H1 (cell line): ENCODE measurements at regions not wholly inside any gene's neighbourhood (a gene's known extent, or its start where the extent isn't known, plus 50 kb on each side); places are given as distances from the start of the nearest gene placed in this dataset.

ENCODE experiments used
- CTCF ChIA-PET: fragments of 300-600 bp; sonication (Branson Sonifier 250); formaldehyde crosslinking; loops from one replicate; lab custom pipeline; 2021; ENCODE audit not compliant: partially characterized antibody; lab: Charles Lee
- POLR2A ChIA-PET: fragments of 300-600 bp; sonication (Branson Sonifier 250); formaldehyde crosslinking; loops from one replicate; lab custom pipeline; 2021; ENCODE audit warnings: inconsistent platforms; ENCODE audit not compliant: partially characterized antibody; lab: Charles Lee
- DNase-seq, 2 experiments: peaks; one replicate each; pipeline versions ENCODE4 v3.0.0 to v3.0.0-alpha.2; 2010 to 2022; ENCODE audit warnings: low spot score in 2 of 2, low read depth in 1 of 2, mixed read lengths in 1 of 2
- FAIRE-seq: peaks from 2 replicates; lab custom pipeline; 2011; peaks lifted over from hg19 to GRCh38; lab: Jason Lieb, UNC
- H2AFZ ChIP-seq: 2 replicates; pipeline ENCODE4 v1.8.1; 2012; ENCODE audit warnings: low read length, inconsistent platforms
- H2AK5ac ChIP-seq: 2 replicates; pipeline ENCODE4 v1.6.1; 2013; ENCODE audit warnings: low read depth, low read length
- H2BK120ac ChIP-seq: replicated peaks from 2 replicates; pipeline ENCODE3; 2013; ENCODE audit warnings: low read depth, low read length, inconsistent platforms
- H2BK12ac ChIP-seq: 2 replicates; pipeline ENCODE4 v1.6.1; 2013; ENCODE audit warnings: low read depth, low read length
- H2BK15ac ChIP-seq: 2 replicates; pipeline ENCODE4 v1.6.1; 2013; ENCODE audit warnings: low read length
- H2BK20ac ChIP-seq: 2 replicates; pipeline ENCODE4 v1.6.1; 2013; ENCODE audit warnings: low read length
- H2BK5ac ChIP-seq: 2 replicates; pipeline ENCODE4 v1.6.1; 2013; ENCODE audit warnings: low read depth, low read length
- H3K14ac ChIP-seq: 2 replicates; pipeline ENCODE4 v1.6.1; 2013; ENCODE audit warnings: inconsistent platforms; ENCODE audit not compliant: insufficient read length
- H3K18ac ChIP-seq: 2 replicates; pipeline ENCODE4 v1.6.1; 2013; ENCODE audit warnings: low read length; ENCODE audit errors: extremely low read depth
- H3K23ac ChIP-seq: 2 replicates; pipeline ENCODE4 v1.6.1; 2013; ENCODE audit warnings: inconsistent platforms; ENCODE audit not compliant: insufficient read length
- H3K23me2 ChIP-seq: 2 replicates; pipeline ENCODE4 v1.6.1; 2013; ENCODE audit warnings: low read depth, low read length
- H3K27ac ChIP-seq: 2 replicates; pipeline ENCODE4 v1.6.1; 2011; ENCODE audit warnings: low read depth, low read length, inconsistent platforms
- H3K27me3 ChIP-seq, 4 experiments: replicated peaks in 1 of 4; 1 replicate in 1 of 4; 2 replicates in 3 of 4; pipeline versions ENCODE4 v1.6.1 to v1.8.1; 2011 to 2013; ENCODE audit warnings: low read length in 3 of 4, mild to moderate bottlenecking in 3 of 4, inconsistent platforms in 2 of 4, mixed read lengths in 2 of 4, moderate library complexity in 1 of 4; ENCODE audit not compliant: control insufficient read depth in 3 of 4, insufficient read depth in 3 of 4; ENCODE audit errors: extremely low read depth in 1 of 4
- H3K36me3 ChIP-seq, 4 experiments: 2 replicates each; pipeline versions ENCODE4 v1.6.1 to v1.8.1; 2011 to 2013; ENCODE audit warnings: mild to moderate bottlenecking in 4 of 4, low read length in 3 of 4, moderate library complexity in 2 of 4, control low read depth in 1 of 4, inconsistent platforms in 1 of 4; ENCODE audit not compliant: insufficient read depth in 4 of 4, control insufficient read depth in 2 of 4
- H3K4ac ChIP-seq: replicated peaks from 2 replicates; pipeline ENCODE3; 2013; ENCODE audit warnings: low read length, low read depth, mixed read lengths, inconsistent platforms; ENCODE audit not compliant: insufficient read length
- H3K4me1 ChIP-seq, 4 experiments: replicated peaks in 1 of 4; 1 replicate in 1 of 4; 2 replicates in 3 of 4; pipeline versions ENCODE4 v1.6.1 to v1.8.1; 2011 to 2013; ENCODE audit warnings: low read length in 3 of 4, inconsistent platforms in 2 of 4, mixed read lengths in 1 of 4; ENCODE audit not compliant: insufficient read depth in 4 of 4, control insufficient read depth in 3 of 4
- H3K4me2 ChIP-seq, 2 experiments: 2 replicates each; pipeline versions ENCODE4 v1.6.1 to v1.8.1; 2011 to 2013; ENCODE audit warnings: low read depth in 2 of 2, low read length in 2 of 2, control low read depth in 1 of 2, inconsistent platforms in 1 of 2, mild to moderate bottlenecking in 1 of 2; ENCODE audit not compliant: insufficient read depth in 1 of 2
- H3K4me3 ChIP-seq, 4 experiments: fragments of 200-600, 300-600 bp in 1 of 4; sonication (generic), shearing (Covaris generic), sonication (Bioruptor Twin) in 1 of 4; 2 replicates each; pipeline versions ENCODE4 v1.5.1 to v1.8.1; 2011 to 2016; ENCODE audit warnings: low read length in 4 of 4, low read depth in 3 of 4, control low read depth in 2 of 4, inconsistent platforms in 2 of 4, mild to moderate bottlenecking in 2 of 4, mixed read lengths in 1 of 4, moderate library complexity in 1 of 4; ENCODE audit not compliant: insufficient read depth in 2 of 4; ENCODE audit errors: extremely low read depth in 1 of 4
- H3K56ac ChIP-seq: replicated peaks from 2 replicates; pipeline ENCODE3; 2013; ENCODE audit warnings: low read depth, mild to moderate bottlenecking, mixed read lengths, low read length, inconsistent platforms; ENCODE audit not compliant: insufficient read length
- H3K79me1 ChIP-seq: 2 replicates; pipeline ENCODE4 v1.6.1; 2013; ENCODE audit warnings: low read depth, low read length, control low read depth
- H3K79me2 ChIP-seq, 2 experiments: 2 replicates each; pipeline versions ENCODE4 v1.6.1 to v1.8.1; 2012 to 2013; ENCODE audit warnings: low read length in 2 of 2, mild to moderate bottlenecking in 2 of 2, inconsistent platforms in 1 of 2; ENCODE audit not compliant: insufficient read depth in 2 of 2, control insufficient read depth in 1 of 2
- H3K9ac ChIP-seq, 4 experiments: replicated peaks in 1 of 4; 1 replicate in 1 of 4; 2 replicates in 3 of 4; pipeline versions ENCODE4 v1.6.1 to v1.8.1; 2011 to 2013; ENCODE audit warnings: low read depth in 3 of 4, low read length in 3 of 4, control low read depth in 2 of 4, mild to moderate bottlenecking in 2 of 4, moderate library complexity in 2 of 4, inconsistent platforms in 1 of 4; ENCODE audit errors: extremely low read depth in 1 of 4
- H3K9me3 ChIP-seq, 2 experiments: 2 replicates each; pipeline versions ENCODE4 v1.6.1 to v1.8.1; 2012 to 2013; ENCODE audit warnings: mild to moderate bottlenecking in 2 of 2, moderate library complexity in 2 of 2, control low read depth in 1 of 2, inconsistent platforms in 1 of 2, low read depth in 1 of 2, low read length in 1 of 2, mixed read lengths in 1 of 2; ENCODE audit not compliant: insufficient read depth in 2 of 2
- H4K20me1 ChIP-seq, 2 experiments: replicated peaks in 1 of 2; 2 replicates each; pipeline versions ENCODE3 to v1.8.1; 2011 to 2013; ENCODE audit warnings: inconsistent platforms in 2 of 2, low read length in 2 of 2, mild to moderate bottlenecking in 1 of 2; ENCODE audit not compliant: insufficient read depth in 2 of 2, control insufficient read depth in 1 of 2
- H4K5ac ChIP-seq: 2 replicates; pipeline ENCODE4 v1.6.1; 2013; ENCODE audit warnings: low read length, low read depth, mixed read lengths, inconsistent platforms; ENCODE audit not compliant: insufficient read length
- H4K8ac ChIP-seq: 2 replicates; pipeline ENCODE4 v1.8.0; 2013; ENCODE audit warnings: mild to moderate bottlenecking, moderate library complexity, low read length, inconsistent platforms; ENCODE audit not compliant: insufficient read depth; ENCODE audit errors: extremely low read depth
- H4K91ac ChIP-seq: replicated peaks from 2 replicates; pipeline ENCODE3; 2013; ENCODE audit warnings: low read length, mixed read lengths, inconsistent platforms; ENCODE audit not compliant: insufficient read length
- ASH2L ChIP-seq: fragments of 200-600, 300-600 bp; sonication (generic); IDR thresholded peaks from one replicate; pipeline ENCODE4 v1.7.1; 2017; ENCODE audit warnings: low read length
- CBX5 ChIP-seq: fragments of 300-800, 300-1000 bp; sonication (generic); IDR thresholded peaks from 2 replicates; pipeline ENCODE4 v1.7.1; 2016; ENCODE audit warnings: antibody characterized with exemption, low read length, low read depth
- CEBPB ChIP-seq: IDR thresholded peaks from 2 replicates; pipeline ENCODE4 v1.6.1; 2012; ENCODE audit warnings: low read depth, low read length
- CTBP2 ChIP-seq: IDR thresholded peaks from 2 replicates; pipeline ENCODE4 v1.7.0; 2011; ENCODE audit warnings: borderline replicate concordance, mild to moderate bottlenecking, moderate library complexity, mixed read lengths, low read length; ENCODE audit not compliant: insufficient read depth, insufficient read length
- JUN ChIP-seq: IDR thresholded peaks from 2 replicates; pipeline ENCODE4 v1.6.1; 2011; ENCODE audit warnings: low read depth, mild to moderate bottlenecking, improper control_type of control experiment, low read length
- MAFK ChIP-seq: IDR thresholded peaks from 2 replicates; pipeline ENCODE4 v1.6.1; 2012; ENCODE audit warnings: low read depth, mild to moderate bottlenecking, improper control_type of control experiment, low read length
- POU5F1 ChIP-seq: IDR thresholded peaks from 2 replicates; pipeline ENCODE4 v1.6.1; 2011; ENCODE audit warnings: low read depth, mild to moderate bottlenecking, low read length, moderate library complexity
- SIRT6 ChIP-seq: IDR thresholded peaks from one replicate; pipeline ENCODE4 v1.7.1; 2012; ENCODE audit warnings: low read length, inconsistent platforms
- SIX5 ChIP-seq: IDR thresholded peaks from 2 replicates; pipeline ENCODE4 v1.6.1; 2011; ENCODE audit warnings: mild to moderate bottlenecking, low read depth, low read length
- SP1 ChIP-seq: IDR thresholded peaks from 2 replicates; pipeline ENCODE4 v1.6.1; 2011; ENCODE audit warnings: low read depth, low read length
- TAF7 ChIP-seq: optimal IDR thresholded peaks from 2 replicates; pipeline ENCODE3; 2011; ENCODE audit warnings: low read depth, mild to moderate bottlenecking, inconsistent platforms, low read length, moderate library complexity, borderline replicate concordance
- WGBS, 2 experiments: shearing (Covaris generic) in 1 of 2; methylation state at CpG; one replicate each; pipeline versions ENCODE4 v1.1.6 to v1.1.7; 2013 to 2015; ENCODE audit warnings: low lambda C conversion rate in 2 of 2, mixed read lengths in 2 of 2, inconsistent platforms in 1 of 2, low coverage in 1 of 2, missing lambda C conversion rate in 1 of 2; ENCODE audit not compliant: insufficient replicate concordance in 2 of 2, insufficient coverage in 1 of 2, insufficient read length in 1 of 2; ENCODE audit errors: extremely low coverage in 1 of 2, missing lambda C conversion rate in 1 of 2; 5-methylcytosine and 5-hydroxymethylcytosine counted together
- TF ChIP-seq, protein P1 (sequence below): IDR thresholded peaks from 2 replicates; pipeline ENCODE4 v1.6.1; 2012; ENCODE audit warnings: low read length, inconsistent platforms

- H3K79me1 ChIP-seq = no peaks in the 10 kb centered on the region
- H3K79me2 ChIP-seq = no peaks in the 10 kb centered on the region
- no peaks in the 10 kb centered on the region for H3K27me3 ChIP-seq
- 94% methylated on average over 9 of the region's 9 CpGs; no CpG with 5 or more reads in 1 of the 2 experiments for WGBS, 2 experiments
- FAIRE-seq = no peak
- no peak overlapping the region for H3K23ac ChIP-seq
- H3K23me2 ChIP-seq = no peaks in the 10 kb centered on the region
- ChIA-PET CTCF (no interaction called here), POLR2A (no interaction called here)
- H2BK120ac ChIP-seq = no peak overlapping the region
- no peak overlapping the region for H2BK15ac ChIP-seq
- H3K4me2 ChIP-seq = no peak overlapping the region
- no peak overlapping the region for H2BK5ac ChIP-seq
- no peak overlapping the region for H2BK12ac ChIP-seq
- TF ChIP-seq POU5F1 (no peak), CTBP2 (no peak), SP1 (no peak), ASH2L (no peak), TAF7 (no peak), CBX5 (no peak), CEBPB (no peak), JUN (no peak), SIX5 (no peak), SIRT6 (no peak), MAFK (no peak)
- TF ChIP-seq, protein P1, sequence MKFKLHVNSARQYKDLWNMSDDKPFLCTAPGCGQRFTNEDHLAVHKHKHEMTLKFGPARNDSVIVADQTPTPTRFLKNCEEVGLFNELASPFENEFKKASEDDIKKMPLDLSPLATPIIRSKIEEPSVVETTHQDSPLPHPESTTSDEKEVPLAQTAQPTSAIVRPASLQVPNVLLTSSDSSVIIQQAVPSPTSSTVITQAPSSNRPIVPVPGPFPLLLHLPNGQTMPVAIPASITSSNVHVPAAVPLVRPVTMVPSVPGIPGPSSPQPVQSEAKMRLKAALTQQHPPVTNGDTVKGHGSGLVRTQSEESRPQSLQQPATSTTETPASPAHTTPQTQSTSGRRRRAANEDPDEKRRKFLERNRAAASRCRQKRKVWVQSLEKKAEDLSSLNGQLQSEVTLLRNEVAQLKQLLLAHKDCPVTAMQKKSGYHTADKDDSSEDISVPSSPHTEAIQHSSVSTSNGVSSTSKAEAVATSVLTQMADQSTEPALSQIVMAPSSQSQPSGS = no peak
- H3K4me1 ChIP-seq = no peaks in the 10 kb centered on the region
- no peak overlapping the region for H3K9ac ChIP-seq
- no peak for DNase-seq
- H3K18ac ChIP-seq = no peak overlapping the region
- no peaks in the 10 kb centered on the region for H4K20me1 ChIP-seq
- H2AFZ ChIP-seq = no peak overlapping the region
- no peak overlapping the region for H4K8ac ChIP-seq
- no peak overlapping the region for H3K27ac ChIP-seq
- no peak overlapping the region for H3K4me3 ChIP-seq
- H2AK5ac ChIP-seq = no peak overlapping the region
- no peak overlapping the region for H3K14ac ChIP-seq
- no peak overlapping the region for H4K91ac ChIP-seq
- H3K4ac ChIP-seq = no peak overlapping the region
- H2BK20ac ChIP-seq = no peak overlapping the region
- H3K9me3 ChIP-seq = no peaks in the 10 kb centered on the region
- H3K36me3 ChIP-seq = no peaks in the 10 kb centered on the region
- no peak overlapping the region for H4K5ac ChIP-seq
- H3K56ac ChIP-seq = no peak overlapping the region
Measured at GRCh38 chr11:22037505-22037904, 155.4 kb upstream of the ANO5 start.
